HEK293T (cell line): ENCODE measurements at regions not wholly inside any gene's neighbourhood (a gene's known extent, or its start where the extent isn't known, plus 50 kb on each side); places are given as distances from the start of the nearest gene placed in this dataset.

Experiments used
- CTCF ChIA-PET: fragments of 350-600 bp; formaldehyde crosslinking; extraction: SDS; loops from one replicate; lab custom pipeline; 2021; ENCODE audit warnings: antibody characterized with exemption, inconsistent platforms; lab: Yijun Ruan, JAX
- POLR2A ChIA-PET: fragments of 350-600 bp; formaldehyde crosslinking; extraction: SDS; loops from one replicate; lab custom pipeline; 2020; ENCODE audit warnings: antibody characterized with exemption, inconsistent platforms; lab: Yijun Ruan, JAX
- DNase-seq: peaks from one replicate; pipeline ENCODE4 v3.0.0; 2012; ENCODE audit warnings: mixed read lengths; ENCODE audit errors: extremely low spot score
- ARNT ChIP-seq: fragments of 450-650 bp; IDR thresholded peaks from 2 replicates; pipeline ENCODE4 v1.6.1; 2017; ENCODE audit warnings: mild to moderate bottlenecking
- BHLHE40 ChIP-seq: fragments of 450-650 bp; IDR thresholded peaks from 2 replicates; pipeline ENCODE4 v1.6.1; 2016; ENCODE audit warnings: mild to moderate bottlenecking, moderate library complexity, borderline replicate concordance
- CTBP1 ChIP-seq: fragments of 450-650 bp; IDR thresholded peaks from 2 replicates; pipeline ENCODE4 v1.6.1; 2016; ENCODE audit warnings: borderline replicate concordance
- ELF4 ChIP-seq: fragments of 450-650 bp; IDR thresholded peaks from 2 replicates; pipeline ENCODE4 v1.6.1; 2017; ENCODE audit warnings: antibody characterized with exemption
- FOXA1 ChIP-seq: fragments of 450-650 bp; IDR thresholded peaks from 2 replicates; pipeline ENCODE4 v1.6.1; 2016; ENCODE audit warnings: mild to moderate bottlenecking
- FOXK2 ChIP-seq: fragments of 450-650 bp; IDR thresholded peaks from 2 replicates; pipeline ENCODE4 v1.6.1; 2016; ENCODE audit warnings: mild to moderate bottlenecking
- FOXM1 ChIP-seq: fragments of 450-650 bp; IDR thresholded peaks from 2 replicates; pipeline ENCODE4 v1.6.1; 2017; ENCODE audit warnings: mild to moderate bottlenecking, borderline replicate concordance
- HDGF ChIP-seq: fragments of 450-650 bp; IDR thresholded peaks from 2 replicates; pipeline ENCODE4 v1.6.1; 2017; ENCODE audit warnings: antibody characterized with exemption, borderline replicate concordance
- L3MBTL2 ChIP-seq: fragments of 450-650 bp; conservative IDR thresholded peaks from 2 replicates; pipeline ENCODE4 v1.6.1; 2016; ENCODE audit warnings: mild to moderate bottlenecking
- LEF1 ChIP-seq: fragments of 450-650 bp; IDR thresholded peaks from 2 replicates; pipeline ENCODE4 v1.6.1; 2017; ENCODE audit warnings: mild to moderate bottlenecking, borderline replicate concordance
- NFRKB ChIP-seq: fragments of 450-650 bp; IDR thresholded peaks from 2 replicates; pipeline ENCODE4 v1.6.1; 2016; ENCODE audit warnings: mild to moderate bottlenecking, moderate library complexity
- SP1 ChIP-seq: fragments of 450-650 bp; IDR thresholded peaks from 2 replicates; pipeline ENCODE4 v1.6.1; 2017
- SUZ12 ChIP-seq: fragments of 450-650 bp; IDR thresholded peaks from 2 replicates; pipeline ENCODE4 v1.6.1; 2016; ENCODE audit warnings: mild to moderate bottlenecking
- TARDBP ChIP-seq: fragments of 450-650 bp; IDR thresholded peaks from 2 replicates; pipeline ENCODE4 v1.6.1; 2016
- ZNF384 ChIP-seq: fragments of 450-650 bp; IDR thresholded peaks from 2 replicates; pipeline ENCODE4 v1.6.1; 2016
- TF ChIP-seq, protein P1 (sequence below): fragments of 450-650 bp; IDR thresholded peaks from 2 replicates; pipeline ENCODE4 v1.6.1; 2016

DNA sequence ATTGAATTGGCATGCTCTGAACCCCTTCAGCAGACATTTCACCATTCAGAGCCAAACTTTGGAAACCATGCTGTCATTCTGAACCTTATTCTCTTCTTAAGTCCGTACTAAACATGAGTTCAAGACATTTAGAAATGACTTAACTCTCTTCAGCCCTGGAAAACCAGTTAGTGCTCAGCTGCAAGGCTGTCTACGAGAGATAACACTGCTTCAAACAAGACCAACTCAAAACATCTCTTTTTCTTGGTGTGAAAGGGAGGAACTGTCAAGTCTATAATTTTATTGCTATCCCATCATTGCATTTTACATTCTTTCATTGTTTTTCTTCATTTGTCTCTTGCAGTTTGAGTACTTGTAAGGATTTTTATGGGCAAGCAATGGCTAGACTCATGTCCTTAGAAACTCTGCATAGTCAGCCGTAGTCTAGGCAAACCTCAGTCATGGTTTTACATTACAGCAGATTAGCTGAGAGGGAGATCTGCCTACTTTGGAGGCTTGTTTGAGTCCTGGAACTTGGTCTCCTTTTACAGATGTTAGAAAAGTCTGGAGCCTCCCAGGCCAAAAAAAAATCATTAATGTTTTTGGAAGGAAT, 120.6 kb upstream of the JADE1 start:
- TF ChIP-seq LEF1 (no peak), NFRKB (no peak), ARNT (no peak), BHLHE40 (no peak), L3MBTL2 (no peak), FOXM1 (no peak), SP1 (no peak), ZNF384 (no peak), SUZ12 (no peak), CTBP1 (no peak), ELF4 (no peak), FOXA1 (no peak), FOXK2 (no peak), TARDBP (no peak), HDGF (no peak)
- TF ChIP-seq, protein P1, sequence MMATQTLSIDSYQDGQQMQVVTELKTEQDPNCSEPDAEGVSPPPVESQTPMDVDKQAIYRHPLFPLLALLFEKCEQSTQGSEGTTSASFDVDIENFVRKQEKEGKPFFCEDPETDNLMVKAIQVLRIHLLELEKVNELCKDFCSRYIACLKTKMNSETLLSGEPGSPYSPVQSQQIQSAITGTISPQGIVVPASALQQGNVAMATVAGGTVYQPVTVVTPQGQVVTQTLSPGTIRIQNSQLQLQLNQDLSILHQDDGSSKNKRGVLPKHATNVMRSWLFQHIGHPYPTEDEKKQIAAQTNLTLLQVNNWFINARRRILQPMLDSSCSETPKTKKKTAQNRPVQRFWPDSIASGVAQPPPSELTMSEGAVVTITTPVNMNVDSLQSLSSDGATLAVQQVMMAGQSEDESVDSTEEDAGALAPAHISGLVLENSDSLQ: no peak
- no peak for DNase-seq
- POLR2A ChIA-PET: no interaction called here
- CTCF ChIA-PET: no interaction called here

DNA sequence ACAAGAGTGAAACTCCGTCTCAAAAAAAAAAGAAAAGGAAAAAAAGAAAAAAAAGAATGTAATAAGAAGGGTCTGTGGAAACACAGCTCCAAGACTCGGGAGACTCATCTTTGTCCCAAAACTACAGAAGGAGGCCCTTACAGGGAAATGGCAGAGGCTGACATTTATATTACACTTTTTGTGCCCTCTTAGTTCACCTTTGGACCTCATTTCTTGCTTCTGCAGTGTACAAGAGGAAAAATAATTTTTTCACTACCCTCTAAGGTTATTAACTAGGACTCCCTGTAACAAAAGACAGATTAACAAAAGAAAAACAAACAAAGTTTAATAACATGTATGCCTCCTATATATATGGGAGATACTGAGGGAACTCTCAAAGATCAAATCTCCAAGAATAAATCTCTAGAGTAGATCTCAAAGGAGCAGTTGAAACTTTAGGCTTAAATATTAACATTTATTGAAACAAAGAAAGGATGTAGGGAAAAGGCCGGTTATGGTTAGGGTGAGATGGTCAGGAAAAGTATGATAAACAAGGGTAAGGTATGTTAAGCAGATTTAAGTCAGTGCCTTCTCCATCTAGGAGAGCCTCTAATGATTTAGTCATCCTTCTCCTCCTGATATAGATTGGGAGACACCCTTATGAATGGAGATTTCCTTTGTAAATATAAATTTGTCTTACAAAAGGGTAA, 121.3 kb upstream of the JADE1 start:
- ChIA-PET CTCF (no interaction called here), POLR2A (no interaction called here)
- DNase-seq: no peak
- no peak for TF ChIP-seq CTBP1
- no peak for TF ChIP-seq SUZ12
- no peak for TF ChIP-seq ARNT
- no peak for TF ChIP-seq HDGF
- TF ChIP-seq LEF1: no peak
- no peak for TF ChIP-seq BHLHE40
- TF ChIP-seq, protein P1: no peak
- TF ChIP-seq FOXA1: no peak
- TF ChIP-seq ZNF384: no peak
- TF ChIP-seq NFRKB: no peak
- no peak for TF ChIP-seq SP1
- no peak for TF ChIP-seq L3MBTL2
- TF ChIP-seq ELF4: no peak
- TF ChIP-seq FOXM1: no peak
- no peak for TF ChIP-seq TARDBP

DNA sequence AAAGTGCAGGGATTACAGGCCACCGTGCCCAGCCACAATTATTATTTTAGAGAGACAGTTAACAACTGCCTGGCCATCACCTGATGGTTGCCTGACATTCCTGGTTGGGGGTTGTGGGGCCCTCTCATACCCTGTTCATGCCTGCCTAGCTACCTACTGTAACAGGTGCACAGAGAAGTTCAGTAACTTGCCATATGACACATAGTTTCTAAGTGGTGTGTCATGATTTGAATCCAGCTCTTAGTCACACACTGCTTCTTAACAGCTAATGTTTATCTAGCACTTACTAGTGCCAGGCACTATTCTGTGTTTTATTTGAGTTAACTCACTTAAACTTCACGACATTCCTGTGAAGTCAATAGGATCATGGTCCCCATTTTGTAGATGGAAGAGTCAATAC, 122.7 kb upstream of the JADE1 start:
- DNase-seq: no peak
- ChIA-PET CTCF (no interaction called here), POLR2A (no interaction called here)
- TF ChIP-seq SUZ12: no peak
- no peak for TF ChIP-seq TARDBP
- no peak for TF ChIP-seq LEF1
- no peak for TF ChIP-seq ARNT
- no peak for TF ChIP-seq HDGF
- TF ChIP-seq CTBP1: no peak
- TF ChIP-seq FOXA1: no peak
- no peak for TF ChIP-seq BHLHE40
- no peak for TF ChIP-seq FOXK2
- no peak for TF ChIP-seq ELF4
- no peak for TF ChIP-seq NFRKB

DNA sequence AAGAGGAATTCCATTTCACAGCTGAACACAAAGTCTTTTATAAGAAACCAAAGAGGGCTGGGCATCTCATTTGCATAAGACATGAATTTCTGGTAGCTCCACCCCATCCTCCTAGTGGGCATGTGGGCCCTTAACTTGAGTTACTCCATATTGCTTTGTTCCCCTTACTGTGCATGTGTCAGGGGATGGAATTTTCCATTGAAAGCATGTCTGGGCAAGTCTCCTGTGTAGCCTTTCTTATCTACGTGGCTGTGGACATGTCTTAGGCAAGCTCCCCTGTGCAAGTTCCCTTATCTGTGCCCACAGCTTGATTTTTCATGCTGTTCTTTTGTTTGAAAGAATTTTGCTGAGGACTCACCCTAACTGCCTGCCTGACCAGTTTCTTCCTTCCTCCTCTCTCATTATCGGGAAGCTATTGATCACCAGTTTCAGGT, 123.5 kb upstream of the JADE1 start:
- ChIA-PET CTCF (no interaction called here), POLR2A (no interaction called here)
- no peak for DNase-seq
- TF ChIP-seq ZNF384 (no peak), HDGF (no peak), L3MBTL2 (no peak), LEF1 (no peak), FOXM1 (no peak), BHLHE40 (no peak), SUZ12 (no peak), FOXA1 (no peak), ARNT (no peak), ELF4 (no peak), FOXK2 (no peak), SP1 (no peak), CTBP1 (no peak), TARDBP (no peak)
- TF ChIP-seq, protein P1: no peak

DNA sequence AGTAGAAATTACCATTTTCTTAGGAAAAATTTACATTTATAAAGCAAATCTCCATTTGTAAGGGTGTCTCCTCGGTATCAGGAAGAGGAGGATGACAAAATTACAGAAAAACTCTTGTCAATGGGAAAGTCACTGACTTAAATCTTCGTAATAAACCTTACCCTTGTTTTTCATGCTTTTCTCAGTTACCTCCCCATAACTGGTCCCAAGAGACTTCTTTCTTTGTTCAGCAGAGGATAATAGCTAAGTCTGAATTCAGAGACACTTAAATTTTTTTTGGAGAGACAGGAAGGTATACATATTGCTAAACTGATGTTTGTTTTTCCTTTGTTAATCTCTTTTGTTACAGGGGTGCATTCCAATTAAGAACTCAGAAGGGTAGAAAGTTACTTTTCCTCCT, 125.5 kb upstream of the JADE1 start:
- ChIA-PET POLR2A (no interaction called here), CTCF (no interaction called here)
- no peak for DNase-seq
- TF ChIP-seq SUZ12 (no peak), NFRKB (no peak), BHLHE40 (no peak), ARNT (no peak), ZNF384 (no peak), L3MBTL2 (no peak), CTBP1 (no peak), TARDBP (no peak), HDGF (no peak), ELF4 (no peak), LEF1 (no peak), FOXK2 (no peak), FOXM1 (no peak), FOXA1 (no peak), SP1 (no peak)
- TF ChIP-seq, protein P1: no peak
